ENCODE measurements at regions not wholly inside any gene's neighbourhood (a gene's known extent, or its start where the extent isn't known, plus 50 kb on each side); places are given as distances from the start of the nearest gene placed in this dataset.

GRCh38 chr14:42319996-42320395 is 713.3 kb downstream of the LRFN5 start:
- H3K9ac ChIP-seq (ENCODE audit: insufficient read depth, low read depth, low read length): no peak overlapping the region
- CTCF ChIA-PET (ENCODE audit: low intra/inter-chr PET ratio, low total read pairs): no interaction called here
- H3K4me3 ChIP-seq (replicated peaks in 1 of 3; ENCODE audit: insufficient read depth in 1 of 3, low read depth in 2 of 3, low read length in 3 of 3): no peak overlapping the region
- H3K27me3 ChIP-seq (ENCODE audit: control insufficient read depth in 1 of 2, insufficient read depth in 2 of 2, low read length in 2 of 2): no peaks in the 10 kb centered on the region
- POLR2A ChIA-PET: no interaction called here
- no peaks in the 10 kb centered on the region for H3K4me1 ChIP-seq (ENCODE audit: insufficient read depth, low read length)
- no peaks in the 10 kb centered on the region for H4K20me1 ChIP-seq (ENCODE audit: insufficient read depth, low read length)
- H3K4me2 ChIP-seq (ENCODE audit: low read depth, low read length): no peak overlapping the region
- DNase-seq (ENCODE audit: low spot score) (no peak), ATAC-seq (no peak), FAIRE-seq (no peak)
- no peaks in the 10 kb centered on the region for H3K79me2 ChIP-seq (ENCODE audit: insufficient read depth, low read length)
- TF ChIP-seq NR2C2 (CRISPR knock-in tag; IDR thresholded peaks at IDR 0.05; ENCODE audit: borderline replicate concordance) (no peak), MYNN (CRISPR knock-in tag; IDR thresholded peaks at IDR 0.05; ENCODE audit: low read depth) (no peak), TRIM24 (CRISPR knock-in tag; IDR thresholded peaks at IDR 0.05) (no peak), BRF2 (CRISPR knock-in tag; IDR thresholded peaks at IDR 0.05) (no peak), CEBPG (CRISPR knock-in tag; IDR thresholded peaks at IDR 0.05) (no peak), KMT2B (CRISPR knock-in tag; IDR thresholded peaks at IDR 0.05) (no peak), NR3C1 (CRISPR knock-in tag; IDR thresholded peaks at IDR 0.05) (no peak), RFXAP (CRISPR knock-in tag; IDR thresholded peaks at IDR 0.05; ENCODE audit: borderline replicate concordance) (no peak), ZNF331 (CRISPR knock-in tag; IDR thresholded peaks at IDR 0.05) (no peak), ZNF564 (CRISPR knock-in tag; IDR thresholded peaks at IDR 0.05) (no peak), MLXIP (CRISPR knock-in tag; IDR thresholded peaks at IDR 0.05; ENCODE audit: borderline replicate concordance) (no peak)
- TF ChIP-seq, protein P1, sequence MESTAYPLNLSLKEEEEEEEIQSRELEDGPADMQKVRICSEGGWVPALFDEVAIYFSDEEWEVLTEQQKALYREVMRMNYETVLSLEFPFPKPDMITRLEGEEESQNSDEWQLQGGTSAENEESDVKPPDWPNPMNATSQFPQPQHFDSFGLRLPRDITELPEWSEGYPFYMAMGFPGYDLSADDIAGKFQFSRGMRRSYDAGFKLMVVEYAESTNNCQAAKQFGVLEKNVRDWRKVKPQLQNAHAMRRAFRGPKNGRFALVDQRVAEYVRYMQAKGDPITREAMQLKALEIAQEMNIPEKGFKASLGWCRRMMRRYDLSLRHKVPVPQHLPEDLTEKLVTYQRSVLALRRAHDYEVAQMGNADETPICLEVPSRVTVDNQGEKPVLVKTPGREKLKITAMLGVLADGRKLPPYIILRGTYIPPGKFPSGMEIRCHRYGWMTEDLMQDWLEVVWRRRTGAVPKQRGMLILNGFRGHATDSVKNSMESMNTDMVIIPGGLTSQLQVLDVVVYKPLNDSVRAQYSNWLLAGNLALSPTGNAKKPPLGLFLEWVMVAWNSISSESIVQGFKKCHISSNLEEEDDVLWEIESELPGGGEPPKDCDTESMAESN (CRISPR knock-in tag; conservative IDR thresholded peaks at IDR 0.05): no peak
- TF ChIP-seq, protein P2, sequence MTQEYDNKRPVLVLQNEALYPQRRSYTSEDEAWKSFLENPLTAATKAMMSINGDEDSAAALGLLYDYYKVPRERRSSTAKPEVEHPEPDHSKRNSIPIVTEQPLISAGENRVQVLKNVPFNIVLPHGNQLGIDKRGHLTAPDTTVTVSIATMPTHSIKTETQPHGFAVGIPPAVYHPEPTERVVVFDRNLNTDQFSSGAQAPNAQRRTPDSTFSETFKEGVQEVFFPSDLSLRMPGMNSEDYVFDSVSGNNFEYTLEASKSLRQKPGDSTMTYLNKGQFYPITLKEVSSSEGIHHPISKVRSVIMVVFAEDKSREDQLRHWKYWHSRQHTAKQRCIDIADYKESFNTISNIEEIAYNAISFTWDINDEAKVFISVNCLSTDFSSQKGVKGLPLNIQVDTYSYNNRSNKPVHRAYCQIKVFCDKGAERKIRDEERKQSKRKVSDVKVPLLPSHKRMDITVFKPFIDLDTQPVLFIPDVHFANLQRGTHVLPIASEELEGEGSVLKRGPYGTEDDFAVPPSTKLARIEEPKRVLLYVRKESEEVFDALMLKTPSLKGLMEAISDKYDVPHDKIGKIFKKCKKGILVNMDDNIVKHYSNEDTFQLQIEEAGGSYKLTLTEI (CRISPR knock-in tag; conservative IDR thresholded peaks at IDR 0.05): no peak
- TF ChIP-seq, protein P3, sequence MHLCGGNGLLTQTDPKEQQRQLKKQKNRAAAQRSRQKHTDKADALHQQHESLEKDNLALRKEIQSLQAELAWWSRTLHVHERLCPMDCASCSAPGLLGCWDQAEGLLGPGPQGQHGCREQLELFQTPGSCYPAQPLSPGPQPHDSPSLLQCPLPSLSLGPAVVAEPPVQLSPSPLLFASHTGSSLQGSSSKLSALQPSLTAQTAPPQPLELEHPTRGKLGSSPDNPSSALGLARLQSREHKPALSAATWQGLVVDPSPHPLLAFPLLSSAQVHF (CRISPR knock-in tag; IDR thresholded peaks at IDR 0.05): no peak
- H2AFZ ChIP-seq (ENCODE audit: low read length): no peak overlapping the region
- peaks cover 90% of the 10 kb centered on the region for H3K9me3 ChIP-seq (ENCODE audit: low read length)
- BruUV-seq (replicated peaks): no TSS peak
- in situ Hi-C loops (cut with HindIII; ENCODE audit: extremely low pct_ligation_motif_present, low pct_unique_long_range_greater_than_20kb) (no loop called here), intact Hi-C loops (cut with micrococcal nuclease; ENCODE audit: unreplicated experiment) (no loop called here)
- H3K36me3 ChIP-seq (replicated peaks in 1 of 2; ENCODE audit: control insufficient read depth in 1 of 2, insufficient read depth in 2 of 2, low read length in 2 of 2): no peaks in the 10 kb centered on the region
- H3K27ac ChIP-seq (ENCODE audit: extremely low read length, insufficient read depth, low read length): no peak overlapping the region
